HG02588 (cell line): ENCODE measurements at regions not wholly inside any gene's neighbourhood (a gene's known extent, or its start where the extent isn't known, plus 50 kb on each side); places are given as distances from the start of the nearest gene placed in this dataset.

ENCODE experiments used
- ATAC-seq: cut with Tn5 transposase; IDR thresholded peaks from one replicate; pipeline ENCODE4 v1.9.1; 2021; ENCODE audit warnings: mild to moderate bottlenecking, moderate library complexity; ENCODE audit not compliant: unreplicated experiment

DNA sequence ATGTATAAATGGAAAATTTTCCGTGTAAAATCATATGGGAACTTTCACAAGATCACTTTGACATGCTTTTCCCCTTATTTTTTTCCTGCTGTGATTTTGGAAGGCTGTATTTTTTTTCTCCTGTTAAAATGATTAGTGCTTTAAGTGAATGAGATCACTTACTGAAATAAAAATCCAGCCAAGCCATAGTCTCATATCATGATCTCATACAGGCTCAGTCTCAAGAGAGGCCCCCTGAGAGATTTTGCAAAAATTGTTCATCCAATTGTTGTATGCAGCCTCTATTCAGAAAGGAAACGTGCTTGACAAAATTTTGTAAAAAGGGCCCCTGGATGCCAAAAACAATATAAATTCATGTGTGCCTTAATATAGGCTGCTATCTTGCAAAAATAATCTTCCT is 528.2 kb downstream of the HDGFL1 start:
- no peak for ATAC-seq

DNA sequence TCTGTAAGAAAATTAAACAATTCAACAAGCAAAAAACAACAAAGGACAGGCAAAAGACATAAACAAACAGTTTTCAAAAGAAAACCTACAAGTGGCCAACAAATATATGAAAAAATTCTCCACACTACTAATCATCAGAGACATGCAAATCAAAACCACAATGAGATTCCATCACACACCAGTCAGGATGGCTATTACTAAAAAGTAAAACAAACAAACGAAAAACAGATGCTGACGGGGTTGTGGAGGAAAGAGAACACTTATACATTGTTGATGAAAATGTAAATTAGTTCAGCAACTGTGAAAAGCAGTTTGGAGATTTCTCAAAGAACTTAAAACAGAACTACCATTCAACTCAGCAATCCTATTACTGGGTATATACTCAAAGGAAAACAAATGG is 537.6 kb downstream of the HDGFL1 start:
- ATAC-seq, result no peak

DNA sequence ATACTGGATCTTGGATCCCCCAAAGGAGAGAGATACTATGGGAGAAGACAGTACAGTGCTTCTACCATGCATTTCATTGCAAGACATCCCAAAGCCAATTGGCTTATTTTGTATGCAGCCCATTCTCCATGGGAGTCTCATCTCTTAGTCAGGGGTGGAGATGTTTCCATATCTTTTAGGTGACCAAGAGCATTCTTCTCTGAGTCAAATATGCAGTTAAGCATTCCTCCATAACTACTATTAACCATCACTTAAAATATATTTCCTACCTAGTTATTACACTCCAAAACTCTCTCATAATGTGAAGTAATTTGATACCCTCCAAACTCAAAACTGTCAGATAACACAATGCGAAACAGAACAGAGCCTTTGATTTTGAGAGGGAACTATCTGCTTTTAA is 542.6 kb downstream of the HDGFL1 start:
- no peak for ATAC-seq

DNA sequence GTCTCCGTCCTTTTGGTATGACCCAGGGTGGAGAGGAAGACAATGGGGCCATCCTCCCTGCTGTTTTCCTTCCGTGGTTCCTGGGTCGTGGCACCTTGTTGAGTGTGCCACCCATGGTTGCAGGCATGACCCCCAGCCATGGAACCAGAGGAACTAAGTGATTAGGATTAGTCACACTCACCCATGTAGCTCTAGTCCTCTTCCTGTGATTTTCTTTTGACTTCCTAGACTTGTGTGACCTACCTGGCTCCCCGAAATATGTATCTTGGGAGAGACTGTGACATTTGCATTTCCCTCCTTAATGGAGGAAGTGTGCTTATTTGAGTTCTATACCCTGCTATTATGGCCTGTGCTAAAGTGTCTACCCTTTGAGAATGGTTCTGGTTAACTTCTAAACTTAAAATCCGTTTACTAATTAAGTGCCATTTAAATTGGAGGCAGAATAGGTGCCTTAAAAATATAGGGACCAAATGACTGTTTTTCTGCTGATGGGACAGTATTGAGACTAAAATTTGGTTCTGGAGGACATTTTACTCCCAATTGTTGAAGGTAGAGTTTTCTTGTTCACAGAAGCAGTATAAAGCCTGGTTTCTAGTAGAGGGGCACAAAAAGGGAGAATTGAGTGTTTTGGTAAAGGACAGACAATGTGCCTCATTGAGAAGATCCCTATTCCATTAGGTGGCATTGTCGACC is 545.6 kb downstream of the HDGFL1 start:
- ATAC-seq, result no peak

DNA sequence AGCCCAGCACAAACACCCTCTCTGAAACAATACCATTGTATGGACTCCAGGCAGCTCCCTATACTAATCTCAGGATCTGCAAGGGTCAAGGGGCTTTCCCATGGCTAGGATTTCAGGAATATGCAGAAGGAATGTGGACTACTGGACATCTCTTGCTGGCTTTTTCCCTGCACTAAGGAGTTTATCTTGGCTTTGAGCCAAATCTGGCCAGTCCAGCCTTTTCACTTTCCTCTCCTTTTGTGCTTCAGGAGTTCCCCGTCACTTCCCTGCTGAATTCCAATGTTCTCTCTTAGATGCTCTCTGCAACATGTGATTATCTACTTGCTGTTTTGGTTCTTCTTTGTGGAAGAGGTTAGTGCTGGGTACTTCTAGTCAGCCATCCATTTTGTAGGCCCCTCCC is 568.2 kb downstream of the HDGFL1 start:
- no peak for ATAC-seq

DNA sequence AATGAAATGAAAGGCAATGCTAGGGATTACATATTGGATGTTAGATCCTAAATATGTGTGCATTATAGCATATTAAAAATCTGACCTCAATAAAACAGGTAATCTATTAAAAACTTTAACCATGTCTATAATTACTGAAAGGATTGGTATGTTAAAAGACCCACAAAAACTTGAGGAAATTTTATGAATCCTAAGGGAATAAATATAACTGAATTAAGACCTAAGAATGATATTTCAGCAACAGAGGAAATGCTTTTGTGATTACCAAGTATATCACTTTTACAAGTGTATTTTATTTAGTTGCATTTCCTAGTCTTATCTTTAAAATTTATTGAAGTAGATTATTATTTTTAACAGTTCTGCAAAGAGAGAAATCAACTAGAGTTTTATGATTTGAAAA is 571.5 kb downstream of the HDGFL1 start:
- ATAC-seq, result no peak

DNA sequence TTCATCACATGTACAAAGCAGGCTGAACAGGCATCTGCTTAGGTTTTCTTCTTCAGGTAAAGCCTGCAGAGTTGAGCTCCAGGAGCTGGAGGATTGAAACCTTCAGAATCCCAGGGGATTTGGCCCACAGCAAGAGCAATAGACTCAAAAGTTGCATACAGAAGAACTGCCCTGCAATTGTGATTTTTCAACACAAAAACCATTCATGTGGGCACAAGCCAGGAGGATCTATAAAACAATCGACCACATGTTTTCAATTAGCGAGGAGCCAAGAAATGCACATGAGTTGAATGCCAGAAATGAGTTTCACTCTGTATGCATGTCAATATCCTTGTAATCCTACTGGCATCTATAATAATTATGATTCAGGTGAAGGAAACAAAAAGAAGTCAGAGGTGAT is 576.4 kb downstream of the HDGFL1 start:
- ATAC-seq, result no peak

DNA sequence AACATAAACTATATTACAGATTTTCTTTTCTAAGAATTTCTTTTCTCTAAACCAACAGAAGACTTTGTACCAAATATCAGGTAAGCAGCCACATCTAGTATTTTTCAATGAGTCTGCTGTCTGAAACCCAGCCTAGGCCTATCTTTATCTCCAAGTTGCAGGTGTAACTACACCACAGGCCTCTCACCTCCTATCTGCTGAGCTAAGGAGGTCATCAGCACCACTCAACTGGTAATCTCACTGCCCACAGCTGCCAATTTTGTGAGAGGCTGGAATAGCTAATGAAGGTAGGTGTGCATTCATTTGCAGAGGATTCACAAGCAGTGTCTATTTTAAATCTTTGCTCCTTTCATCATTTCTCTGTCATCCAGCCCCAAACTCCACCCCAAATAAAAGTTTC is 584.8 kb downstream of the HDGFL1 start:
- no peak for ATAC-seq

DNA sequence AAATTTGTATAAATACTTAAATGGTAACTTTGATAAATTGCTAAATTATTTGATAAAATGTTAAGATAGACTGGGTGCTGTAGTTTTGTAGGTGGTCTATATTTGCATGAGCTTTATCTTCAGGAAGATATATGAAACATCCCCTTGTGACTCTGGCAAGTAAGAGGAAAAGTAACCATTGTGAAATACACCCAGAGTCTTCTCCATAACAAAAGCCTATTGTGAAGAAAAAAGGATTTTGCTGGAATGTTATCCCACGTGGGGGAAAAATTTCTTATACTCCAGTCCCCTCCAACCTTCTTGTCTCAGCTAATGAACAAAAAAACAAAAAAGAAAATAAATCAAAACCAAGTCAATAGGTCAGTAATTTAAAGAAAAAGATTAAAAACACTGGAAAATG is 600.7 kb downstream of the HDGFL1 start:
- ATAC-seq, result no peak

DNA sequence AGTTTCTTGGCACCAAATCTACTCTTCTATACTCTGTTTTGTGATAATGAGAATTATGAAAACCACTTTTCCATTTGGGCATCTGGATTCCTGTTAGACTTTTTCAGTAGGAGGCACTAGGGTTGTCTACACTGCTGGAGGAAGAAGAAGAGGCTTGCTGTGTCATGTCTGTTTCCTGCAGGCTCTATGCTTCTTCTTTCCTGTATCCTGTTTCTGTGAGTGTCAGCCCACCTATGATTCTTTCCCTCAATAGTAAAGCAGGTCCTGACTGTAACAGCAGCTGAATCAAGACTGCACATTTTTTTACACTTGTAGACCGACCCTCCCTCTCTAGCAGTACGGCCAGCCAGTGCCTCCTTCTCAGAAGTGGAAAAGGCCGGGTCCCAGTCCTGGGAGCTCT is 603.9 kb downstream of the HDGFL1 start:
- ATAC-seq, result no peak

DNA sequence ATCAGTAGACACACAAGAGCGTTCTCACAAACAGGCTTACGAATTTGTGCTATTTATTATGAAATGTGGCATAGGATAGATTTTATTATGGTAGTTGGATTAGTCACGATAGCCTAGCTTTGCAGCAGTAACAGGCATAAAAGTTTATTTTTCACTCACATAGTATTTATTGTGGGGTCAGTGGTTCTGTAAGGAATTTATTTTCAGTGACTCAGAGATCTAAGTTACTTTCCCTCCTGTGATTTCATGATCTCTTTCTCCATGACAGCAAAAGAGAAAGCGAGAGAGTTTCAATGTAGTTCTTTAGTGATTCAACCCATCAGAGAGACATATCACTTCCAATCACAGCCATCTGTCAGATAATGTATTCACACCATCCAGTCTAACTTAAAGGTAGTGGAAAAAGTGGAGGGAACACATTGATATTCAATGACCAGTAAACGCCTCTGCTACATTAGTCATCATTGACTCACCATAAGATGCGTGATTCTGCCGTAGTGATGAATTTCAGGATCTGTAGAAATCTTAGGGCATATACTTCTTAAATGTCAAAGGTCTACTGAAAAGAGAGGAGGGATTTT is 605.5 kb downstream of the HDGFL1 start:
- no peak for ATAC-seq

DNA sequence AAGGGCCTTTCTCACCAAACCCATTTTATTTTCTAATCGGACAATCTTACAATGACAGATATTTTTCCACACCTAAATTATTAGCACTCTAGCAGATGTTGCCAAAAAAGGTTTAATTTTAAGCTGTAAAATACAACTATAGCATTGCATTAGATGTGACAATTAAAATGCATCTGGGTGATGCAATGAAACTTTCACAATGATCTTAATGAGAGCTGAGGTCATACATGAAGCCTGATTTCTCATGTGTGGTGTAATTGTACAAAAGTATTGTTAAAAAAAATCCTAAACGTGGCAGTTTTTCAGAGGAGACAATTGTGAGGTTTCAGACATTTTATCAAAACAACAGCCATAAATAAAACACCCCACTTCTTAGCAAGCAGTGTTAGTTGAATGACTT is 606.0 kb downstream of the HDGFL1 start:
- no peak for ATAC-seq

DNA sequence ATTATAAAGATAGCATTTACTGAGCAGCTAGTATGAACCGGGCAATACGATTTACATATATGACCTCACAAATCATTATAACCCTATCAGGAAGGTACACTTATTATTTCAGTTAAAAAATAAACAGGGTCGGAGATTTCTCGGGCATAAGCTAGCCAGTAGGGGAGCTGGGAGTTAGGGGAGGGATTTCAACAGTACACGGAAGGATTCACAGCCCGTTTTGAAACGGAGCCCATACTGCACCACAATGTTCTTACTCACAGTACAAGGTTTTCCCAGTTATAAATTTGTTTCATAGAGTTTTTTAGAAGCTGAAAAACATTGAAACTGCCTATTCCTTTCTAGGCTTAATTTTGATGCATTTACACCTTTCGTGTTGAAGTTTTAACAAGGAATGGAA is 607.1 kb downstream of the HDGFL1 start:
- ATAC-seq, result no peak

DNA sequence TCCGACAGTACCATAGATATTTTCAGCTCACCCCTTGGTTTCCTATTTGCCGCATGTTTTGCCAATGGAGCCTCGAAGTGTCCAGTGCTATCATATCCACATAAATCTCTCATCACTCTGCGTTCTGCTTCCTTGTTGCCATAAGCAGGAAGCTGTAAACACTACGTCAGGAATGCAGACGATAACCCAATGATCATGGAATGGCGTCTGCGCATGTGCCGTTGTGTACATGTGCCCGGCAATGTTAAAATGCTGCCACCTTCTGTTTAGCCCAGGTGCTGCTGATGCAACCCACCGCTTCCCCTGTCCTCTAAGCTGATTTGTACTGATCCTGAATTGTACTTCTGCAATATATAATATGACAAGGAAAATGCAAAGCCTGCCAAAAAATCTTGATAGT is 607.5 kb downstream of the HDGFL1 start:
- no peak for ATAC-seq

DNA sequence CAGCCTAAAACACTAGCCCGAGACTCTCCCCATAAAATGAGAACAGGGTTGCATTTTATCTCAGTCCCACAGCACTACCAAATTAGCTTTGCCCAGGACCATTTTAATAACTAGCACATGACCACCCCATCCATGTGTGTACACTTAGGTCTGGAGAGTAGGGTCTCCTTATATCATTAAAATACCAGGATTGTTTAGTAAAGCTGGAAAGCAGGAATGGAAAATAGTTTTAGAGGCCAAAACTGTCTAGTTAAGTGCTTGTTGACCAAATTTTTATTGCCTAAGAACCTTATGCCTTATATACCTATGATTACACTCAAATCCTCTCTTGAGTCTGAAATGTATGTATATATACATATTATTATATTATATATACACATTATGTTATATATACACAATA is 608.4 kb downstream of the HDGFL1 start:
- no peak for ATAC-seq

DNA sequence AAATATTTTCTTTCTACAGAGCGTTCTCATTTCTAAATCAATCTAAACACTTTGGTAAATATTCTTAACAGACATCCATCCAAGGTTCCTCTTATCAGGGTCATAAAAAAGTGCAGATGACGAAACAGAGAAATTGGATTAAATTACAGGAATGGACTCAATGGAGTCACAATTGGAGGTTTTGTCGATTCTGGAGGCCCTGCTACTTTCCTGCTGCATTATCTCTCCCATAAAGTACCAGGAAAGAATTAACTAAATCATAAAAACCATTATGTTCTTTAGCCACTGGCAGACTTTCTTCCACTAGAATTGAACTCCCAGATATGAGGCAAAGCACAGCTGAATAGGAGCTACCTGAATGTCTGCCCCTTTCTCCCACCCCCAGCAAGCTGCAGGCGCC is 610.6 kb downstream of the HDGFL1 start:
- ATAC-seq, result no peak

DNA sequence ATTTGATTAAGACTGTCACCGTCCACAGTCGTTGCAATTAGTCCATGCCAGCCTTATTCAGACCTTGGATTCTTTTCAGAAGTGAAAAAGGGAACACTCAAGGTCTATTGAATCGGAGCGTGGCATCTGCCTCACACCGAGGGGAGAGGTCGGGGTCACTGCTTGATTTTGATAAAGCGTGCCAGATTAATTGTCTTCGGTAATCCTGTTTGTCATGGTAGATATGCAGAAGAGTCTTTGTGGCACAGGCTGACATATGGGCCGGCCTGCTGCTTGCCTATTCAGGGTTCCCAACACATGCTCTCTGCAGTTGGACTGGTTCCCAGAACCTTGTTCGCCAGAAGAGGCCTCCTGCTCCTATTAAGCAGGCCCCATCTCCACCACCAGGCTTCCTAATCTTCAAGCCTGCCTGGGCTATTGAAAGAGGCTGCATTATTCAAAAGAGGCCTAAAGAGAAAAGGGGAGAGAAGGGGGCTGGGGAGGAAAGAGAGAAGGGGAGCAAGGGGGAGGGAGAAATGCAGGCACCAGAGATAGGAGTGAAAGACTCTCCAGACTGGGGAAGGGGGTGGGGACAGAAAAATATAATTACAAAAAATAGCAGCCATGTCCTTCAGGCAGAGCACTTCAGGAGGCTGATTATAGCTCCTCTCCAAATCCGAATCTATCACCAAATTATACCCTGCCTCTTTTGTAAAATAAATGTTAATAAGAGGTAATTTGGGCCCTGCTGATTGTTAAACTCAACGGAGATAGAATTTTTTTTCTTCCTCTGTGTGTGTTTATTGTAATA is 611.3 kb downstream of the HDGFL1 start:
- ATAC-seq, result no peak

DNA sequence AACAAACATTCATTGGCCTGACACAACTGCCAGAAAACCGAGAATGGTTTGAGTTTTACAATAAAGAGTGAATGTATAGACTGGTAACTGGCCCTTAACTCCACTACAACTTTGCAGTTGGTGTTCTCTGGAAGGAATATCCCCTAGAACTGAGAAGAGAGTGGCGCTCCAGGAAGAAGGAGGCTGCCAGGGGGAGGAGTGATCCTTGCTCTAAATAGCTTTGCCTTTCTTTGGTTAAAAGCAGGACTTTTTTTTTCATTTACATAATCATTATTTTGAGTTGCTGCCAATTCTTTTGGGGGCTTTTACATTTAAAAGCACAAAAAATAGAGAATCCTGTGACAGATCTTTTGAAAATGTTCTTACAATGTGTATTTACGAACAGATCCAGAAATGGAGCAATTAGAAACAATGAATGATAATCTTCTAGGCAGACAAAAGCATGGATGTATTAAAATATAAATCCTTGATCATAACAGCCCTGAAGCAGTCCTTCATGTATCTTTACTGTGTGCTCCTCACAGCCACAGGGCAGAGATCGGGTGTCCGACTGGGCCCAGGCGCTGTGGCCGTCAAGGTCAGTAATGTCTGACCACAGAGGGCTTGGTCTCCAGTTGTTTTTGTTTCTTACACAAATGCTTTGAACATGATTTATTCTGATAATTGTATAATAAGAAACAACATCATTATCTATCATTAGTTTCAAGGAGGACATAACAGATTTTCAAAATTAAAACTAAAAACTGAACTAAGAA is 612.2 kb downstream of the HDGFL1 start:
- ATAC-seq, result no peak

DNA sequence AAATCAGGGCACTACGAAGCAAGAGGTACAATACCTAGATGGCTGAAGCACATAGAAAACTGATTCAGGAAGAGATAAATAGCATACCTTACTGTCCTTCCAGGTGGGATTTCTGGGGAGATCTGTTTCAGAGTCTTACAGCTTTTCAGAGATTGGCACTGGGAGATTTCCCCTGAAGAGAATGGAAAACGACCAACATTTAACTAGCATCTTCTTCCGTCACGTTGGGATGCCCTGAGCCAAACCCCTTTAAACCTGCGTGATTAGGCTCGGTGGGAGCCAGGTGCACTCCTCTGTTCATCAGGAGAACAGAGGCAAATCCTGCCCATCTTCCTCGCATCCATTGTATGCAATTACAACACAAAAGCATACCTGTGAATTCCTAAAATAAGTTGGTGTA is 614.5 kb downstream of the HDGFL1 start:
- no peak for ATAC-seq

DNA sequence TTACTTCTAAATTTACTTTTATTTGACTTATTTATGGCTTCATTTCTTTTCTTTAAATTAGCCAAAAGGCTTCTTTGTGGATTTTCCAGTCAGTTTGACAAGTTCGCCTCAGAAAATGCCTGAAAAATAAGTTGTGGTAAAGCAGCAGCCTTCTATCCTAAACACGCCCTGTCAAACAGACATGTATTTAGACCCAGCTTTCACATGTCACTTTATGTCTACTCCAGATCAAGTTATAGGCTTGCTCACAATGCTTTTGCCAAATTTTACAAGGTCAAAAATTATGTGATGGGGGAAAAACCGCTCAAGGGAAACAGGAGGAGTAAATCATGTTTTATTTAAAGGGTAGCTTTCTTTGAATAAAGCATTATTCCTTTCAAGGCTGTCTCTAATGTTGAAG is 615.0 kb downstream of the HDGFL1 start:
- no peak for ATAC-seq

DNA sequence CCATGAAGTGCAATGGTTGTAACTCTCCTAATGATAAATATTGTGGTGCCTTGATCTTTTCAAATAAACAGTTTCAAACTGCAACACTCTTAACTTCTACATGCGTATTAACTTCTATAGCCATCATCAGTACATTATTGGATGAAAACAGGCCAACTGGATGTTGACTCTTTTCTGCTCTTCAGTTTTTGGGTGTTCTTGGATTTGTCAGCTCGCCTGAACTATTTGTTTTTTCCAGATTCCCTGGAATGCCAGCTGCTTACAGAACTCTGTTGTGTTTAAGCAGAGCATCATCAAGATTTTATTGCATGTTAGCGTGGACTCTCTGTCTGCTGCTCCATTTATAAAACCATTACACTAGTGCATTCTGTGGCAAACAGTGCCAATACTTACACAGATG is 626.1 kb downstream of the HDGFL1 start:
- ATAC-seq, result no peak

DNA sequence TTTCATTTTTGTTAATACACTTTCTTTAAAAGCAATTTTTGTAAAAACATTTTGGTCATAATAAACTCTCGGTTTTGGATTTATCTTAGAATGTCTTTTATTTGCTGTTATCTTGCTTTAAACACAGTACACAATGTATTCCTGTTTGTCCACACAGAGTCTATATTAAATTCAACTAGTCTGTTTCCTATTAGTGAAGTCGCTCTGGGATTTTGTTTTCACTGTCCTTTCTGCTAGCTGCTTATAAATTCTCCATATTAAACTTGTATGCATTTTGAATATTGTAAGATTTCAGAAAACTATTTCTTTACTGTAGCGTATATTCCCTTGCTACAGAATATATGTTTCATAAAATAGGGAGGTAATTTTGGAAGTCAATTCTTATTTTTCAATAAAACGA is 630.2 kb downstream of the HDGFL1 start:
- no peak for ATAC-seq
